Right ventricle myocardium superior (tissue), 1 donor: ENCODE measurements at regions not wholly inside any gene's neighbourhood (a gene's known extent, or its start where the extent isn't known, plus 50 kb on each side); places are given as distances from the start of the nearest gene placed in this dataset.
"Not testable (repeated sequence)": the region's sequence is repeated elsewhere in the genome, so short reads cannot be mapped to it uniquely, and the experiment has no call there.

Experiments used
- ATAC-seq: fragments of 200-7000 bp; cut with Tn5 transposase; one replicate; pipeline ENCODE4 v1.9.1; 2020; ENCODE audit warnings: mild to moderate bottlenecking; ENCODE audit not compliant: poor library complexity
- DNase-seq: peaks from one replicate; pipeline ENCODE4 v3.0.0-alpha.2; 2020
- intact Hi-C: fragments of 100-400 bp; cut with DNase I; formaldehyde crosslinking; loops from one replicate; pipeline ENCODE4 v1.11.2; 2022
- donor health status: DM: no; HTN: yes; CAD: no; lungs with severe emphysema.

DNA sequence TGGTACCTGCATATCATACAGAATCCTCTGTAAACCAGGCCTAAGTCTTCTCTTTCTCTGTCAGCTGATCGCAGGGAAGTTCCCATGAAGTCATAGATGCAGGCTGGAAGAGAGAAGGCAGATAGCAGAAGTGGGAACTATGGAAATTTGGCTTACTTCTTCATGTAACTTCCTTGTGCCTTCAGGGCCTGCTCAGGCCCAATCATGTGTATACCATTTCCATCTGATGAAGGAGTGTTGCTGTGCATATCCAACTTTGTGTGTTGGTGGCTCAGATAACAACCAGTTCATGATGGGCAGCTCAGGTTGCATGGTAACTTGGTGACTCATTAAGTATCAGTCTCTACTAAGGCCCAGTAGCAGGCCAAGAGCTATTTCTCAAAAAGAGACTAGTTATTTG, 53.1 kb upstream of the CEP295 start:
- ATAC-seq (peak; percentile 25), DNase-seq (no peak)
- intact Hi-C loops: no loop called here

DNA sequence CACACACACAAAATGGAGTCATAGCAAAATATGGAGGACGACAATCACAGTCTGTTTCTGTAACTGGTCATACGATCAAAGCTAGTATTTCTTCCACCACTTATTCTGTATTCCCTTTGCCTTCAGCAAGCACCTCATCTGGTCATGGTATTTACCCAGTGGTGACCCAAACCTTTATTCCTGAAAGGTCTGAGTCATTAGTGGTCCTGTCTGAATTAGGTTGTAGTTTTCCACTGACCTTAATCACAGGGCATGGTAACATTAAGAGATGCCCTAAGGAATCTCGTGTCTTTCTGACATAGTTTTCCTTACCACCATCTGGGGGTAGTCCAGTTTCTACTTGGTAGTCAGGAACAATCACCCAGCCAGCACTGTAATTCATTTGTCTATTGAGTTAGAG, 54.8 kb upstream of the CEP295 start:
- no peak for DNase-seq
- ATAC-seq: no peak
- intact Hi-C loops: no loop called here

DNA sequence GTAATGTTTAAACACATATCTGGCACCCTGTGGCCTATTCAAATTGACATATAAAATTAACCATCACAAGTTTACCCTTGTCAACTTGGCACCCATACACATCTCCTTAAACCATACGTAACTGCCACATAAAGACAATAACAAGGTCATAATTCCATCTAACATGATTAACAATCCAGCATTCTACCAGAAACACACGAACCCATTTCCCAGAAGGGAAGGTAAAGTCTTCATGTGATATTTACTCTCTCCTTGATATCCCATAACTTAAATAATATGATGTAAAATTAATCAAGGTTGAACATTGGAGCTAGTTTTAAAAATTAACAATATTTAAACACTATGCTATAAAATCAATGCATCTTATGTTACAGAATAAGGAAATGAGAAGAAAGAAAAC, 55.2 kb upstream of the CEP295 start:
- no peak for ATAC-seq
- intact Hi-C loops: no loop called here
- no peak for DNase-seq

DNA sequence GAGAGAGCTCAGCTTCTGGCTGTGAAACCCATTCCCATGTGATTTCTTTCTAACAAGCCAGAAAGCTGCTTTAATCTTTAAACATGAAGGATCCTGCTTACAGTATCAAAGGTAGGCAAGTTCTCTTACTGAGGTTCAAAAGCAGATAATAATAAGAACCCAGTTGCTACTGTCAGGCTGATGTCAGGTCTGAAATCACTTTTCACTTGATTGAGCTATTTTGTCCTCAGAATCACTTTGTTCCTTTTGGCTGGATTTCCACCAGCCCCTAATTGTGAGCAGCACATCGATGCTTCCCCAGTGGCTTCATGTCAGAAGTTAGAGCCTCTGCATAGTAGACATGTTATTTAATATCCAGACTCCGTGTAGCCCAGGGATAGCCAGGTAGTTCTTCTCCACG, 55.8 kb upstream of the CEP295 start:
- intact Hi-C loops: no loop called here
- DNase-seq (no peak), ATAC-seq (no peak)

DNA sequence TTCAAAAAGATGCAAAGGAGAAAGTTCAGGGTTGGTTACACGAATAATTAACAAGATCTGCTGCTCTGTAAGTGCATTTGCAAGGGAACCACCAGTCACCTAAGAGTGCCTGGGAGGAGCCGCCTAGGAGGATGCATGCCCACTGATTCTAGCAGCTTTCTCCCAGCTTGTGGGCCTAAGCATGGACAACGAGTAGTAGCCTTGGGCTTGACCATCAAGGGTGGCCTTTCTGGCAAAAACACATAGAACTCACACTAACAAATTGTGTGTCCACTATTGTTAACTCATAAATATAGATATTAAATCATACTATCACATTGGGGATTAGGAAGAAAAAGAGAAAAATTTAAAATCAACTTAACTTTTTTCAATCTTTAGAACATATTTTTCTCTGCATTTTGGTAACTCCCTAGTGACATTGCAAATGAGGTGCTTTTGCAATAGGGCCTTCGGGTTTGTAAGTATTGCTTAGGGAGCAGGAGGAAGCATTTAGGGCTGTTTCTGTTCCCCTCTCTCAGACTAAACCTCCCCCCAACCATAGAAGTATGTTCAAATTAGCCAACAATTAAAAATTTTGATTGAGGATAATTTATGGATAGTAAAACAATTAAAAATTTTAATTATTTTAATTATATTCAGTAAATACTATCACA, 57.3 kb upstream of the CEP295 start:
- intact Hi-C loops: no loop called here
- DNase-seq: no peak
- no peak for ATAC-seq

GRCh38 chr11:93603225-93604007, 58.1 kb upstream of the CEP295 start:
- intact Hi-C loops: no loop called here
- ATAC-seq: no peak
- no peak for DNase-seq

GRCh38 chr11:93596171-93596570, 53.0 kb upstream of the SMCO4 start:
- ATAC-seq, intact Hi-C loops: not testable (repeated sequence)

More at GRCh38 chr11:93596171-93596570, 53.0 kb upstream of the SMCO4 start:
- DNase-seq: not testable (repeated sequence)
